HG03378 (cell line): ENCODE measurements at regions not wholly inside any gene's neighbourhood (a gene's known extent, or its start where the extent isn't known, plus 50 kb on each side); places are given as distances from the start of the nearest gene placed in this dataset.

Experiments used
- ATAC-seq: cut with Tn5 transposase; IDR thresholded peaks from one replicate; pipeline ENCODE4 v1.9.1; 2021; ENCODE audit warnings: mild to moderate bottlenecking, moderate library complexity; ENCODE audit not compliant: unreplicated experiment

- ATAC-seq = no peak
Measured at GRCh38 chr17:83144421-83145357, 65.3 kb downstream of the METRNL start.

GRCh38 chr17:83145358-83145738 lies 65.9 kb downstream of the METRNL start:
- ATAC-seq = no peak

- ATAC-seq = no peak
Measured at GRCh38 chr17:83145831-83146230, 66.4 kb downstream of the METRNL start.

- ATAC-seq = no peak
Measured at GRCh38 chr17:83146347-83146746, 66.9 kb downstream of the METRNL start.

GRCh38 chr17:83147280-83147679 lies 67.9 kb downstream of the METRNL start:
- no peak for ATAC-seq

DNA sequence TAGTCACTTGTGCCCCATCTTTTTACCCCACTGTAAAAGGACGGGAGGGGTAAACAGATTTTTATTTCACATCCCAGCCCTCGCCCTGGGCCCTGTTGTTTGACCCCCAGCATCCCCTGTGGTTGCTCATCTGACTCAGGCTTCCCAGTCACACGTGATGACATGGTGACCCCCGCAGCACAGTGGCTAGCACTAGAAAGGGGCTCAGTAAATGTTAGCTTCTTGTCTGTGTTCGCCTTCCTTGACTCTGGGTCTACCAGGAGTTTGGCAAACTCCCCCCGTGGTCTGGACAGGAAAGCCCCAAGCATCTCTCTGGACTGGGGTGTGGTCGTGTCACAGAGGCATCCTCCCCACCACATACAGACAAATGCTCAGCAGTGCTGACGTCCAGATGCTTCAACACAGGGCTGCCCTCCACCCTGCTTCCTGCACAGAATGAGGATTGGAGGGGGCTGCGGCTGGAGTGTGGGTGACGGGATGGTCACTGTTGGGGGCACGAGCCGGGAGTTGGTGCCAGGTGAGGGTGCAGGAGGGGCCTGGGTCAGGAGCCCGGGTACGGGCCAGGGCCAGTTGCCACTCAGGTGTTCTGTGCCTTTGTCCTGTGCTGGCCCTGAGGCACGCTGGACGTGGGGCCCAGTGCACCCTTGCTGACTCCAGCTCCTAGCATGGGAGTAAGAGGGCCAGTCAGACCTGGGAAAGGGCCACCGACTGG lies 69.1 kb downstream of the METRNL start:
- no peak for ATAC-seq

DNA sequence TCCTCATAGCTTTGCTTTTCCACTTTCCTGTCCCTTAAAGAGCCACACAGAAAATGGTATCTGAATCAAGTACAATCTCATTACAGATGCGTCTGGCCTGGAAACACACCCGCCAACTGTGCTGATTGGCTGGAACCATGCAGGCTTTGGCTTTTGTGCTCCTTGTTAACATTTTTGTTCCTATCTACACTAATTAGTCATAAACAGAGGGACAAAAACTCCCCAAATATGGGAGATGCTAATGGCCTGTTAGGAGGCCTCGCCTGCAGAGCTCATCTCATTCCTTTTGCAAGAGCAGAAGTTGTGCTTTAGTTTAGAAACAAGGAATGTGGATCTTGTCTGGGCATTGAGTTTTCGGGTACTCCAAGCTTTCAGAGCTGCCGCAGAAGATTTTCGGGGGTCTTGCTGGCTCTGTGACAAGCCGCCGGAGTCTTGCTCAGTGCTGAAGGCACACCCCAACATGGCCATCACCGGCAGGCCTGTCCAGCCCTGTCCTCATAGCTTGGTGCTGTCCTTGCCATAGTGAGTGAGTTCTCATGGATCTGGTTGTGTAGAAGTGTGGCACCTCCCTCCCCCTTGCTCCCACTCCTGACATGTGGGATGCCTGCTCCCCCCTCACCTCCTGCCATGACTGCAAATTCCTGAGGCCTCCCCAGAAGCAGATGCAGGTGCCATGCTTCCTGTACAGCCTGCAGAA lies 69.8 kb downstream of the METRNL start:
- no peak for ATAC-seq

DNA sequence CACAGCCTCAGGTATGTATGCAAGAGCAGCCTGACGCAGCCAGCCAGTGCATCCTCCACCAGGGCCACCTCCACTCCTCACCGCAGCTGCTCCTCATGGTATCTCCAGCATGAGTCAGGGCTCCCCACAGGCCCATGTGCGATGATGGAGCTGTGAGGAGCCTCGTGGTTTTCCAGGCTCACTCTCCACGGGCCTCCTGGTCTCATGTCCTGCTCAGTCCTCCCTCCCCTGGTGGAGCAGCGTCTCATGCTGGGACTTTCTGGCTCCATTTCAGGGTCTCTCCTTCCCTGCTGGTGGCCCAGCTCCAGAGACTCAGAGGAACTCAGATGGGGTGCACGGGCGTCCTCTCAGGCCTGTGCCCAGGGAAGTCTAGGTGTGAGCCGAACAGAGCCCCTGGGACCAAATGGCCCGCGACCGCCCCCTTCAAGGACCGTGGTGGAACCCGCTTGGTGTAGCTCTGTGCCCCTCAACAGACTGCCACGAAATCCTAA lies 70.4 kb downstream of the METRNL start:
- ATAC-seq = no peak

DNA sequence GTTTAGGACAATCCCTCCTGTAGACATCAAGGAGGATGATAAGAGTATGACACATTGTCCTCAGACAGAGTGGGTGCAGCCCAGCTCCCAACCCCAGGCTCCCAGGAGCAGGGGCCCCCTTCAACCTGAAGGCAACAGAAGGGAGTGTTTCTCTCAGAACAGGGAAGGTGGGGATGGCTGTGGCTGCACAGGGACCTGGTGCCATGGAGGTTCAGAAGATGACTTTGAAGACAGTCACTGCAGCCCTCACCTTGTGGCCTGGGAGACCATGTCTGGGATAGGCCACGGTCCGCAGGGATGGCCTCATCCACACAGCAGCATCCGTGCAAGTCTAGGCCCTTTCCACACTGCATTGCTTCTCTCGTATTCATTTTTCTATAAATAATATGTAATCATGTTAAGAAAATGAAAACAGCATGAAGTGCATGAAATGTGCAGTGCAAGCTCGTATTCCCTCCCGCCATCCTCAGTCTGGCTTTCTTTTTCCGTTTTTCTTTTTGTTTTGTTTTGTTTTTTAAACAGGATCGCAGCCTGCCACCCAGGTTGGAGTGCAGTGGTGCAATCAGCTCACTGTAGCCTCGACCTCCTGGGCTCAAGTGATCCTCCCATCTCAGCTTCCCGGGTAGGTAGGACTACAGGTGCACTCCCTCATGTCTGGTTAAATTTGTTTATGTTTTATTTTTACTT lies 71.1 kb downstream of the METRNL start:
- no peak for ATAC-seq

DNA sequence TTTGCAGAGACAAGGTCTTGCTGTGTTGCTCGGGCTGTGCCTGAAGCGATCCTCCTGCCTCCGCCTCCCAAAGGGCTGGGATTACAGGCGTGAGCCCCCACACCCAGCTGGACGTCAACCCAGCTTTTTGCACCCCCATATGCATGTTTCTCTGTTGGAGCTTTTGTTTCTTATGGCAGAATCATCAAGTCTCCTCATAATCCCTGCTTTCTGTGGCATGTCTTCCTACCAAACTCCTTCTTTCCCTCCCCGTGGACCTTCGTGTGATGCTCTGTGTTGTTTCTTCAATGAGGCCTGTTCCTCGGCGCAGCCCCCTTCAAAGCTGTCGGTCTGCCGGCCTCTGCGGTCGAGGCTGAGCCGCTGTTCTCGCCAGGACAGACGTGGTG lies 71.6 kb downstream of the METRNL start:
- ATAC-seq = no peak

DNA sequence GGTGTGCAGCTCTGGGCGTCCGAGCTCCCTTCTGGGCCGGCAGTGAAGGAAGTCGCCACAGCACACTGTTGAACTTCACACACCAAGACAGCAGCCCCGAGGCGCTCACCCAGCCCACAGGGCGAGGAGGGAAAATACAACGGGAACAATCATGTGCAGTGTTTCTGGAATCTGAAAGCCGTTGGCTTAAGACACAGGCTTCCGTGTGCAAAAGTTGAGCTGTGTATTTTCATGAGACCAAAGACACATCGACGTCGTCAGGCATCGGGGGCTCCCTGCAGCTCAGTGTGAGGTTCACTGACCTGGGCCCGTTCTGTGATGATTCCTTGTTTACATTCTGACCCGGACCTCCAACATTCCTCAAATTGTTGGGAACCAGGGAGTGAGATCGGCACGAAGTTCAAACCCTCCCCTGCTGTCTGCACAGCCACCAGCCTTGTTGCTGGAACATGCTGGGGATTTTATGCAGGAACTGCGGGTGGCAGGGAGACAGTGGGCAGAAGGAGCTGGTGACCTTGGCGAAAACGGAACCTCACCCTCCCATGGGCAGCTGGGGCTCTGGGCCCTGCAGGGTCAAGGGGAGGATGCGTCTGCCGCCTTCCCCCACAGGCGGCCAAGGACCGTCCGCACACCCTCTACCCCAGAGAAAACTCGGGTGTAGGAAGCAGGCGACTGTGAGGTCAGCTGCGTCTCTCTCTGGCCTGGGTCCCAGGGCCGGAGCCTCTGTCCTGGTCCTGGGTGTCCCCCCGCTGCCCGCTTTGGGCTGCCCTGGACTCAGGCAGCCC lies 72.2 kb downstream of the METRNL start:
- no peak for ATAC-seq

DNA sequence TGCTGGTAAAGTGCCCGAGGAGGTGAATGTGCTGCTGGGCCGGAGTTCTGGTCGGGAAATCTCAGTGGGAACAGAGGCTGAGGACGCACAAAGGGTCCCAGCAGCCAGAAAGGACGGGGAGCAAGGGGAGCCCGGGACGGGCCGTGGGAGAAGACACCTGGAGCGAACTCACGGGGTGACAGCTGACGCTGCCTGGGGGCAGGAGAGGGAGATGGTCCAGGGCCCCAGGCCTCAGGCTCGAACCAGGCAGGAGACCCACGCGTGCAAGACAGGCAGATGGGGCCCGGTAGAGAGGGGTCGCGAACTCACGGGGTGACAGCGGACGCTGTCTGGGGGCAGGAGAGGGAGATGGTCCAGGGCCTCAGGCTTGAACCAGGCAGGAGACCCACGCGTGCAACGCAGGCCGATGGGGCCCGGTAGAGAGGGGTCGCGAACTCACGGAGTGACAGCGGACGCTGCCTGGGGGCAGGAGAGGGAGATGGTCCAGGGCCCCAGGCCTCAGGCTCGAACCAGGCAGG lies 72.9 kb downstream of the METRNL start:
- ATAC-seq = no peak

GRCh38 chr17:83152745-83153611 lies 73.6 kb downstream of the METRNL start:
- ATAC-seq = no peak

DNA sequence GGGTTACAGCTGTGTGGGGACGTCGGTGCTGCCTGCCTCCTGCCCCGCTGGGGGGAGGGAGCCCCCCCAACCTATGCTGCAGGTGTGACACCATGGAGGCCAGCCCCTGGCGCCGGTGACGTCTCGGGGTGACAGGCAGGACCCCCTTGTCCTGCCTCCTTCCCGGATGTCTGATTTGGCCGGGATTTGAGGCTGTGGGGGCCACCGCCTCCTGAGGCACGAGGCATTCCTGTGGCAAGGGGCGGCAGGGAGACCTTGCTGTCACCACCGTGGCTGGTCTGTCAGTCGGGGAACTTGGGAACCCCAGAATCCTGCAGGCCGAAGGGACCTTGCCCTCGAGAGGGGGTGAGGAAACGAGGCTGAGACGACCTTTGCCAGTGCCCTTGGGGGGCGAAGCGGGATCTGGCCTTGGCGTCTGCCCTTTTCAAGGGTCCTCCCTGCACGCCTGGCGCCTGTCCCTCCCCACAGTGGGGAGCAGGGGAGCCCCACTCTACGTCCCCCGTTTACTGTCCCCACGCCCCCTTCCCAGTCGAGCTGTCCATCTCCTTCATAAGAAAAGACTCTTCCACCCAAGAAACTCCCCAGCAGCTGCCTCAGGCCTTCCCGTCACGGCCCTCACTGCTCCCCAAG lies 74.4 kb downstream of the METRNL start:
- no peak for ATAC-seq

DNA sequence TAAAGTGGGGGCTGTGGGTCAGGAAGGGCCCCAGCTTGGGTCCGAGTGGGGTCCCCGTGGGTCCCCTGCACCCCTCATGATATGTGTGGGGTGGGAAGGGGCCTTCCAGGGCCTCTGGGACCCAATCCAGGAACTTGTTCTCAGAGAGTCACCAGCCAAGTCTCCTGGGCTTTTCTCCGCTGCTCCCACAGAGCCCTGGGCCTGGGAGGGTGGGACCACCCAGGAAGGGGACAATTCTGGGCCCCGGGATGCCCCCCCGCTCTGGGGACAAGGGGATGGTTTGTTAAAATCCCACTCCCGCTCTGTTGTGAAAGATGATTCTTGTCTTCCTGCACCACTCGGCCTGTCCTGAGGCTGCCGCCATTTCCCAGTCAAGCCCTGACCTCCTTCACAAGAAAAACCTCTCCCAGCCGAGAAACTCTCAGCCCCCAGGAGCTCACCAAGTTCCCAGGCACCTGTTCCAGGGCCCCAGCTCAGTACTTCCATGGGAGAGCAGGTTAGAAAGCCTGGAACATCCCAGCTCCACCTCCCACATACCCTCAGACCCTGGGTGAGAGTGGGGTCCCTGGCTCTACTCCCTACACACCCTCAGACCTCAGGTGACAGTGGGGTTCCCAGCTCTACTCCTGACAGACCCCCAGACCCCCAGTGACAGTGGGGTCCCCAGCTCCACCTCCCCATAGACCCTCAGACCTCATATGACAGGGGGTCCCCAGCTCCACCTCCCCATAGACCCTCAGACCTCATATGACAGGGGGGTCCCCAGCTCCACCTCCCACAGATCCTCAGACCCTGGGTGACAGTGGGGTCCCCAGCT lies 75.1 kb downstream of the METRNL start:
- ATAC-seq = no peak

GRCh38 chr17:83155128-83156121 lies 76.0 kb downstream of the METRNL start:
- no peak for ATAC-seq
